GM23338 (cell line): ENCODE measurements at regions not wholly inside any gene's neighbourhood (a gene's known extent, or its start where the extent isn't known, plus 50 kb on each side); places are given as distances from the start of the nearest gene placed in this dataset.

Experiments
- ATAC-seq: fragments of 200-7000 bp; cut with Tn5 transposase; 3 replicates; pipeline ENCODE4 v1.9.1; 2020
- DNase-seq: peaks from one replicate; pipeline ENCODE4 v3.0.0-alpha.2; 2015; ENCODE audit warnings: low spot score
- H2AFZ ChIP-seq: fragments of 200-600 bp; sonication (generic); 2 replicates; pipeline ENCODE4 v1.8.0; 2016; ENCODE audit warnings: antibody characterized with exemption, mild to moderate bottlenecking, moderate library complexity
- H3F3A ChIP-seq: fragments of 200-600 bp; sonication (generic); replicated peaks from 2 replicates; pipeline ENCODE4 v1.8.0; 2017; ENCODE audit warnings: antibody characterized with exemption, mixed run types, low read depth
- H3K27ac ChIP-seq: fragments of 200-600 bp; sonication (generic); 2 replicates; pipeline ENCODE4 v1.6.1; 2016; ENCODE audit warnings: low read depth
- H3K27me3 ChIP-seq: fragments of 200-600 bp; sonication (generic); 2 replicates; pipeline ENCODE4 v1.8.0; 2016; ENCODE audit warnings: mild to moderate bottlenecking, mixed run types, moderate library complexity; ENCODE audit not compliant: insufficient read depth
- H3K36me3 ChIP-seq: fragments of 200-600 bp; sonication (generic); 2 replicates; pipeline ENCODE4 v1.8.0; 2016; ENCODE audit warnings: mild to moderate bottlenecking; ENCODE audit not compliant: insufficient read depth
- H3K4me1 ChIP-seq: fragments of 200-600 bp; sonication (generic); 2 replicates; pipeline ENCODE4 v1.8.0; 2016; ENCODE audit warnings: mild to moderate bottlenecking, moderate library complexity; ENCODE audit not compliant: insufficient read depth
- H3K4me2 ChIP-seq: fragments of 200-600 bp; sonication (generic); 2 replicates; pipeline ENCODE4 v1.7.1; 2017; ENCODE audit warnings: mixed run types
- H3K4me3 ChIP-seq: fragments of 200-600 bp; sonication (generic); 2 replicates; pipeline ENCODE4 v1.6.1; 2016; ENCODE audit warnings: mixed run types
- H3K79me2 ChIP-seq: fragments of 200-600 bp; sonication (generic); replicated peaks from 2 replicates; pipeline ENCODE4 v1.8.0; 2017; ENCODE audit warnings: mild to moderate bottlenecking; ENCODE audit not compliant: insufficient read depth
- H3K9me2 ChIP-seq: fragments of 200-600 bp; sonication (generic); 2 replicates; pipeline ENCODE4 v1.8.0; 2017; ENCODE audit not compliant: insufficient read depth
- H4K20me1 ChIP-seq: fragments of 200-600 bp; sonication (generic); replicated peaks from 2 replicates; pipeline ENCODE4 v1.8.0; 2017; ENCODE audit warnings: mild to moderate bottlenecking; ENCODE audit not compliant: insufficient read depth
- H3K27ac Mint-ChIP-seq: 2 replicates; pipeline ENCODE4 v1.8.0; 2020; ENCODE audit warnings: inconsistent platforms, mild to moderate bottlenecking, moderate library complexity, mixed read lengths
- H3K27me3 Mint-ChIP-seq: 3 replicates; pipeline ENCODE4 v1.8.0; 2022; ENCODE audit warnings: low read depth, mild to moderate bottlenecking, moderate library complexity, mixed read lengths, inconsistent platforms; ENCODE audit not compliant: insufficient read depth, poor library complexity
- H3K36me3 Mint-ChIP-seq: 3 replicates; pipeline ENCODE4 v1.8.0; 2021; ENCODE audit warnings: low read depth, mild to moderate bottlenecking, inconsistent platforms, moderate library complexity, mixed read lengths
- H3K4me1 Mint-ChIP-seq: 3 replicates; pipeline ENCODE4 v1.8.0; 2020; ENCODE audit warnings: mild to moderate bottlenecking, inconsistent platforms, mixed read lengths
- H3K4me3 Mint-ChIP-seq: 3 replicates; pipeline ENCODE4 v1.8.0; 2021; ENCODE audit warnings: moderate library complexity, mild to moderate bottlenecking, inconsistent platforms, mixed read lengths
- H3K9me3 Mint-ChIP-seq: 3 replicates; pipeline ENCODE4 v1.8.0; 2020; ENCODE audit warnings: moderate library complexity, mild to moderate bottlenecking, inconsistent platforms, mixed read lengths
- CREB1 ChIP-seq: fragments of 250-450 bp; sonication (Bioruptor Pico); IDR thresholded peaks from 2 replicates; pipeline ENCODE4 v1.5.0; 2020; ENCODE audit warnings: low read depth, mild to moderate bottlenecking, moderate library complexity
- EZH2 ChIP-seq: fragments of 200-600 bp; sonication (generic); IDR thresholded peaks from one replicate; pipeline ENCODE4 v1.8.0; 2017; ENCODE audit warnings: antibody characterized with exemption, mild to moderate bottlenecking, low read depth; ENCODE audit not compliant: unreplicated experiment
- NANOG ChIP-seq: IDR thresholded peaks from 2 replicates; pipeline ENCODE4 v1.6.1; 2016; ENCODE audit warnings: antibody characterized with exemption, borderline replicate concordance
- POLR2AphosphoS5 ChIP-seq: IDR thresholded peaks from 2 replicates; pipeline ENCODE4 v1.6.1; 2016; ENCODE audit warnings: antibody characterized with exemption, low read depth
- REST ChIP-seq: IDR thresholded peaks from one replicate; pipeline ENCODE4 v1.6.1; 2018; ENCODE audit warnings: antibody characterized with exemption; ENCODE audit not compliant: unreplicated experiment
- STAT1 ChIP-seq: IDR thresholded peaks from one replicate; pipeline ENCODE4 v1.6.1; 2016; ENCODE audit warnings: antibody characterized with exemption; ENCODE audit not compliant: unreplicated experiment
- ZNF331 ChIP-seq: fragments of 250-450 bp; sonication (Bioruptor Pico); IDR thresholded peaks from 2 replicates; pipeline ENCODE4 v1.5.0; 2020; ENCODE audit warnings: low read depth, mild to moderate bottlenecking, moderate library complexity
- TF ChIP-seq, protein P1 (sequence below): IDR thresholded peaks from 2 replicates; pipeline ENCODE4 v1.6.1; 2016; ENCODE audit warnings: antibody characterized with exemption

GRCh38 chr1:29920784-29921183, 684.5 kb downstream of the PTPRU start:
- no peak for ATAC-seq

DNA sequence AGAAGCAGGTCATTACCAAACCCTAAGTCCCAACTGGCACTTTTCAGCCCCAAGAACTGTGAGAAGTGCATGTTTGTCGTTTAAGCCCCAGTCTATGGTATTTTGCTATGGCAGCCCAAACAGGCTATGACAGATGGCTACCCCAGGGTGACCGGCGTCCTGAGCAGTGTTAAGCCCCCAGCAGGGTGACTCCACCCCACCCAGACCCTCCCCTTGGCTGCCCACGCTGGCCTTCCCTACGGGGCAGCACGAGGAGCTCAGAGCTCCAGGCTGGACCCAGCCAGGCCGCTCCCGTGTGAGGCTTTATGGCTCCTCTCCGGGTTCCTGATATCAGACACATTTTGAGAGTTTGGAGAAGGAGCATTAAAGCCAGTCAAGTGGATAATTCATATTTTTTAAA, 684.0 kb downstream of the PTPRU start:
- Histone ChIP-seq H3K4me3 (no peak overlapping the region), H3K27ac (no peak overlapping the region), H3K4me2 (no peak overlapping the region), H3F3A (no peaks in the 10 kb centered on the region), H3K27me3 (no peaks in the 10 kb centered on the region), H2AFZ (no peak overlapping the region), H4K20me1 (no peaks in the 10 kb centered on the region), H3K79me2 (no peaks in the 10 kb centered on the region), H3K9me2 (peaks cover 5% of the 10 kb centered on the region), H3K36me3 (no peaks in the 10 kb centered on the region), H3K4me1 (peaks cover 8% of the 10 kb centered on the region)
- H3K4me3 Mint-ChIP-seq = no peak overlapping the region
- peaks cover 15% of the 10 kb centered on the region for H3K27me3 Mint-ChIP-seq
- no peaks in the 10 kb centered on the region for H3K9me3 Mint-ChIP-seq
- H3K27ac Mint-ChIP-seq = no peak overlapping the region
- H3K36me3 Mint-ChIP-seq = no peaks in the 10 kb centered on the region
- DNase-seq (no peak), ATAC-seq (no peak)
- peaks cover 25% of the 10 kb centered on the region for H3K4me1 Mint-ChIP-seq
- no peak for TF ChIP-seq CREB1 (CRISPR knock-in tag)
- TF ChIP-seq ZNF331 = no peak
- no peak for TF ChIP-seq POLR2AphosphoS5
- TF ChIP-seq EZH2 = no peak
- TF ChIP-seq NANOG = no peak
- TF ChIP-seq, protein P1, sequence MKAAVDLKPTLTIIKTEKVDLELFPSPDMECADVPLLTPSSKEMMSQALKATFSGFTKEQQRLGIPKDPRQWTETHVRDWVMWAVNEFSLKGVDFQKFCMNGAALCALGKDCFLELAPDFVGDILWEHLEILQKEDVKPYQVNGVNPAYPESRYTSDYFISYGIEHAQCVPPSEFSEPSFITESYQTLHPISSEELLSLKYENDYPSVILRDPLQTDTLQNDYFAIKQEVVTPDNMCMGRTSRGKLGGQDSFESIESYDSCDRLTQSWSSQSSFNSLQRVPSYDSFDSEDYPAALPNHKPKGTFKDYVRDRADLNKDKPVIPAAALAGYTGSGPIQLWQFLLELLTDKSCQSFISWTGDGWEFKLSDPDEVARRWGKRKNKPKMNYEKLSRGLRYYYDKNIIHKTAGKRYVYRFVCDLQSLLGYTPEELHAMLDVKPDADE = no peak
- no peak for TF ChIP-seq REST

More at GRCh38 chr1:29920784-29921183, 684.5 kb downstream of the PTPRU start:
- TF ChIP-seq NANOG (no peak), STAT1 (no peak), REST (no peak)
- Histone ChIP-seq H3K4me2 (no peak overlapping the region), H2AFZ (no peak overlapping the region), H3K36me3 (no peaks in the 10 kb centered on the region), H3K4me3 (no peak overlapping the region), H3K79me2 (no peaks in the 10 kb centered on the region), H3F3A (no peaks in the 10 kb centered on the region), H3K9me2 (peaks cover 5% of the 10 kb centered on the region), H3K27me3 (no peaks in the 10 kb centered on the region), H4K20me1 (no peaks in the 10 kb centered on the region), H3K27ac (no peak overlapping the region), H3K4me1 (peaks cover 13% of the 10 kb centered on the region)
- no peak for DNase-seq
- H3K9me3 Mint-ChIP-seq = no peaks in the 10 kb centered on the region
- H3K36me3 Mint-ChIP-seq = no peaks in the 10 kb centered on the region
- H3K27ac Mint-ChIP-seq = no peak overlapping the region
- peaks cover 15% of the 10 kb centered on the region for H3K27me3 Mint-ChIP-seq
- peaks cover 29% of the 10 kb centered on the region for H3K4me1 Mint-ChIP-seq
- no peak overlapping the region for H3K4me3 Mint-ChIP-seq
